Tibial artery (tissue), 4 donors: ENCODE measurements at regions not wholly inside any gene's neighbourhood (a gene's known extent, or its start where the extent isn't known, plus 50 kb on each side); places are given as distances from the start of the nearest gene placed in this dataset.

Experiments used
- DNase-seq, 2 donors: peaks; one replicate each; pipeline ENCODE4 v3.0.0-alpha.2; 2019
- H3K27ac ChIP-seq, 2 donors: fragments of 200-600 bp; sonication (generic) in 1 of 2; 1 replicate in 1 of 2; 2 replicates in 1 of 2; pipeline ENCODE4 v1.5.1; 2018 to 2019; ENCODE audit warnings: mild to moderate bottlenecking in 1 of 2
- H3K27me3 ChIP-seq, 2 donors: fragments of 200-600 bp; sonication (generic) in 1 of 2; one replicate each; pipeline versions ENCODE4 v1.5.1 to v1.6.0; 2016 to 2019
- H3K36me3 ChIP-seq, 3 donors: fragments of 200-600 bp; sonication (generic) in 2 of 3; one replicate each; pipeline ENCODE4 v1.5.1; 2016 to 2019; ENCODE audit warnings: mild to moderate bottlenecking in 2 of 3
- H3K4me1 ChIP-seq, 4 donors: fragments of 200-600 bp; sonication (generic) in 2 of 4; 1 replicate in 3 of 4; 2 replicates in 1 of 4; pipeline ENCODE4 v1.5.1; 2016 to 2019
- H3K4me3 ChIP-seq, 2 donors: fragments of 200-600 bp; sonication (generic) in 1 of 2; 1 replicate in 1 of 2; 2 replicates in 1 of 2; pipeline ENCODE4 v1.5.1; 2018 to 2019; ENCODE audit warnings: mild to moderate bottlenecking in 2 of 2
- H3K9me3 ChIP-seq, 3 donors: fragments of 200-600 bp; sonication (generic) in 1 of 3; one replicate each; pipeline ENCODE4 v1.5.1; 2016 to 2019
- CTCF ChIP-seq, 2 experiments: fragments of 200-600 bp in 1 of 2; fragments of 450-650 bp in 1 of 2; IDR thresholded peaks; one replicate each; pipeline ENCODE4 v1.5.1; 2017 to 2019; ENCODE audit warnings: antibody characterized with exemption in 2 of 2, mild to moderate bottlenecking in 1 of 2, moderate library complexity in 1 of 2
- intact Hi-C: fragments of 100-400 bp; cut with DNase I; formaldehyde crosslinking; loops from one replicate; pipeline ENCODE4 v1.15.0; 2023; ENCODE audit warnings: low total_unique reads

- Histone ChIP-seq H3K4me1 (no peaks in the 10 kb centered on the region), H3K36me3 (no peaks in the 10 kb centered on the region), H3K4me3 (no peak overlapping the region), H3K27ac (no peak overlapping the region), H3K27me3 (peaks cover 0 to 4% of the 10 kb centered on the region in 2 donors), H3K9me3 (no peaks in the 10 kb centered on the region)
- no peak for DNase-seq
- no peak for TF ChIP-seq CTCF (IDR thresholded peaks at IDR 0.05)
- intact Hi-C loops: no loop called here
Measured at GRCh38 chr20:60791823-60792222, 460.2 kb upstream of the CDH4 start.

GRCh38 chr20:60792941-60793340, 459.1 kb upstream of the CDH4 start:
- no peak overlapping the region for H3K4me3 ChIP-seq
- no peak for TF ChIP-seq CTCF (IDR thresholded peaks at IDR 0.05)
- no peak for DNase-seq
- intact Hi-C loops: no loop called here
- no peak overlapping the region for H3K27ac ChIP-seq
- no peaks in the 10 kb centered on the region for H3K9me3 ChIP-seq
- H3K4me1 ChIP-seq: no peaks in the 10 kb centered on the region
- H3K36me3 ChIP-seq: no peaks in the 10 kb centered on the region
- H3K27me3 ChIP-seq: peaks cover 0 to 4% of the 10 kb centered on the region in 2 donors

GRCh38 chr20:60794674-60795073, 457.4 kb upstream of the CDH4 start:
- DNase-seq: no peak
- Histone ChIP-seq H3K36me3 (no peaks in the 10 kb centered on the region), H3K9me3 (peaks cover 0 to 2% (median 0%) of the 10 kb centered on the region in 3 donors), H3K27ac (no peak overlapping the region), H3K4me1 (no peaks in the 10 kb centered on the region), H3K4me3 (no peak overlapping the region), H3K27me3 (peaks cover 0 to 4% of the 10 kb centered on the region in 2 donors)
- intact Hi-C loops: no loop called here
- no peak for TF ChIP-seq CTCF (IDR thresholded peaks at IDR 0.05)

GRCh38 chr20:60795651-60796050, 456.4 kb upstream of the CDH4 start:
- H3K9me3 ChIP-seq: peaks cover 0 to 12% (median 5%) of the 10 kb centered on the region in 3 donors
- DNase-seq: no peak
- intact Hi-C loops: no loop called here
- no peak overlapping the region for H3K27ac ChIP-seq
- H3K4me1 ChIP-seq: no peaks in the 10 kb centered on the region
- H3K36me3 ChIP-seq: no peaks in the 10 kb centered on the region
- H3K4me3 ChIP-seq: no peak overlapping the region
- H3K27me3 ChIP-seq: peaks cover 0 to 4% of the 10 kb centered on the region in 2 donors
- no peak for TF ChIP-seq CTCF (IDR thresholded peaks at IDR 0.05)

- no peak for TF ChIP-seq CTCF (IDR thresholded peaks at IDR 0.05)
Measured at GRCh38 chr20:60800185-60800584, 451.9 kb upstream of the CDH4 start.

GRCh38 chr20:60802676-60803075, 449.4 kb upstream of the CDH4 start:
- intact Hi-C loops: no loop called here
- H3K27ac ChIP-seq: no peak overlapping the region
- no peaks in the 10 kb centered on the region for H3K36me3 ChIP-seq
- no peak for TF ChIP-seq CTCF (IDR thresholded peaks at IDR 0.05)
- H3K4me1 ChIP-seq: no peaks in the 10 kb centered on the region
- H3K4me3 ChIP-seq: no peak overlapping the region
- peaks cover 0 to 13% (median 5%) of the 10 kb centered on the region in 3 donors for H3K9me3 ChIP-seq
- H3K27me3 ChIP-seq: no peaks in the 10 kb centered on the region
- DNase-seq: no peak

More at GRCh38 chr20:60800185-60800584, 451.9 kb upstream of the CDH4 start:
- no peak overlapping the region for H3K4me3 ChIP-seq
- no peak overlapping the region for H3K27ac ChIP-seq
- no peak for DNase-seq
- peaks cover 0 to 13% (median 5%) of the 10 kb centered on the region in 3 donors for H3K9me3 ChIP-seq
- intact Hi-C loops: no loop called here
- H3K27me3 ChIP-seq: no peaks in the 10 kb centered on the region
- H3K4me1 ChIP-seq: no peaks in the 10 kb centered on the region
- H3K36me3 ChIP-seq: no peaks in the 10 kb centered on the region
